HEK293T (cell line): ENCODE measurements at regions not wholly inside any gene's neighbourhood (a gene's known extent, or its start where the extent isn't known, plus 50 kb on each side); places are given as distances from the start of the nearest gene placed in this dataset.

Experiments
- BHLHE40 ChIP-seq: fragments of 450-650 bp; IDR thresholded peaks from 2 replicates; pipeline ENCODE4 v1.6.1; 2016; ENCODE audit warnings: mild to moderate bottlenecking, moderate library complexity, borderline replicate concordance
- CTBP1 ChIP-seq: fragments of 450-650 bp; IDR thresholded peaks from 2 replicates; pipeline ENCODE4 v1.6.1; 2016; ENCODE audit warnings: borderline replicate concordance
- ELF4 ChIP-seq: fragments of 450-650 bp; IDR thresholded peaks from 2 replicates; pipeline ENCODE4 v1.6.1; 2017; ENCODE audit warnings: antibody characterized with exemption
- FOXA1 ChIP-seq: fragments of 450-650 bp; IDR thresholded peaks from 2 replicates; pipeline ENCODE4 v1.6.1; 2016; ENCODE audit warnings: mild to moderate bottlenecking
- HDGF ChIP-seq: fragments of 450-650 bp; IDR thresholded peaks from 2 replicates; pipeline ENCODE4 v1.6.1; 2017; ENCODE audit warnings: antibody characterized with exemption, borderline replicate concordance
- L3MBTL2 ChIP-seq: fragments of 450-650 bp; conservative IDR thresholded peaks from 2 replicates; pipeline ENCODE4 v1.6.1; 2016; ENCODE audit warnings: mild to moderate bottlenecking
- LEF1 ChIP-seq: fragments of 450-650 bp; IDR thresholded peaks from 2 replicates; pipeline ENCODE4 v1.6.1; 2017; ENCODE audit warnings: mild to moderate bottlenecking, borderline replicate concordance
- NFRKB ChIP-seq: fragments of 450-650 bp; IDR thresholded peaks from 2 replicates; pipeline ENCODE4 v1.6.1; 2016; ENCODE audit warnings: mild to moderate bottlenecking, moderate library complexity
- SP1 ChIP-seq: fragments of 450-650 bp; IDR thresholded peaks from 2 replicates; pipeline ENCODE4 v1.6.1; 2017
- SUZ12 ChIP-seq: fragments of 450-650 bp; IDR thresholded peaks from 2 replicates; pipeline ENCODE4 v1.6.1; 2016; ENCODE audit warnings: mild to moderate bottlenecking
- ZNF384 ChIP-seq: fragments of 450-650 bp; IDR thresholded peaks from 2 replicates; pipeline ENCODE4 v1.6.1; 2016

DNA sequence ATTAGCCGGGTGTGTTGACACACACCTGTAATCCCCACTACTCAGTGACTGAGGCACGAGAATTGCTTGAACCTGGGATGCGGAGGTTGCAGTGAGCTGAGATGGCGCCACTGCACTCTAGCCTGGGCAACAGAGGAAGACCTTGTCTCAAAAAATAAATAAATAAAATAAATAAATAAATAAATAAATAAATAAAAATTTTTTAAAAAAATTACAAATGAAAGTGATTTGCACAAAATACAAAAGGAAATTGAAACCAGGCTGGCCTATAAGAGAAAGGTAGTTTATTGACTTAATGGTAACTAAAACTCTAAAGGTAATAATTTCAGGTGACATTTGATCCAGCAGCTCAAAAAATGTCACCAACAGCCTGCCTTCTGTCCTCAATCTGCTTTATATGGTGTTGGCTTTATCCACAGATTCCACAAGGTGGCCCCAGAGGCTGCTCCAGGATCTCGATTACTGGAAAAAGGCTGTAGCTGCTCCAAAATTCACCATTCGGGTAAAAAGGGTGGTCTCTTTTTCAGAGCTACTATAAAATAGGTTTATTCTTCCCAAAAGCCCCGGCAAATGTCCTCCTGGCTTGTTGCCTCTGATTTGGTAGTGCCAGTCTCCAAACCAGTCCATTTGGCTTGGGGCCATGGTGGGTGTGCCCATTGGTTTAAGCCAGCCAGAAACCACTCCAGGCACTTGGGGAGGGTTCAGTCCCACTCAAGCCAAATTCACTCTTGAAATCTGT is 61.4 kb upstream of the TRIM2 start:
- no peak for TF ChIP-seq NFRKB
- TF ChIP-seq SUZ12, result no peak
- no peak for TF ChIP-seq ELF4
- no peak for TF ChIP-seq LEF1
- no peak for TF ChIP-seq ZNF384
- TF ChIP-seq FOXA1, result no peak
- no peak for TF ChIP-seq HDGF
- no peak for TF ChIP-seq BHLHE40
- no peak for TF ChIP-seq CTBP1
- TF ChIP-seq L3MBTL2, result no peak
- no peak for TF ChIP-seq SP1
